ENCODE measurements at regions not wholly inside any gene's neighbourhood (a gene's known extent, or its start where the extent isn't known, plus 50 kb on each side); places are given as distances from the start of the nearest gene placed in this dataset.

- Histone ChIP-seq H3K4me3 (ENCODE audit: extremely low read depth in 1 of 4, insufficient read depth in 2 of 4, low read depth in 3 of 4, low read length in 4 of 4) (no peak overlapping the region), H3K9ac (replicated peaks in 1 of 4; ENCODE audit: extremely low read depth in 1 of 4, low read depth in 3 of 4, low read length in 3 of 4) (no peak overlapping the region), H3K4ac (replicated peaks; ENCODE audit: insufficient read length, low read depth, low read length) (no peak overlapping the region), H3K23me2 (ENCODE audit: low read depth, low read length) (no peaks in the 10 kb centered on the region), H4K5ac (ENCODE audit: insufficient read length, low read depth, low read length) (no peak overlapping the region), H3K27me3 (replicated peaks in 1 of 4; ENCODE audit: control insufficient read depth in 3 of 4, extremely low read depth in 1 of 4, insufficient read depth in 3 of 4, low read length in 3 of 4) (no peaks in the 10 kb centered on the region), H2BK120ac (replicated peaks; ENCODE audit: low read depth, low read length) (no peak overlapping the region), H3K4me2 (ENCODE audit: insufficient read depth in 1 of 2, low read depth in 2 of 2, low read length in 2 of 2) (no peak overlapping the region), H4K8ac (ENCODE audit: extremely low read depth, insufficient read depth, low read length) (no peak overlapping the region), H3K9me3 (ENCODE audit: insufficient read depth in 2 of 2, low read depth in 1 of 2, low read length in 1 of 2) (no peaks in the 10 kb centered on the region), H3K4me1 (replicated peaks in 1 of 4; ENCODE audit: control insufficient read depth in 3 of 4, insufficient read depth in 4 of 4, low read length in 3 of 4) (peaks cover 0 to 2% (median 0%) of the 10 kb centered on the region in 4 experiments; a peak in 1 of 7 replicates), H4K20me1 (replicated peaks in 1 of 2; ENCODE audit: control insufficient read depth in 1 of 2, insufficient read depth in 2 of 2, low read length in 2 of 2) (no peaks in the 10 kb centered on the region), H3K79me1 (ENCODE audit: low read depth, low read length) (no peaks in the 10 kb centered on the region), H3K14ac (ENCODE audit: insufficient read length) (no peak overlapping the region), H3K79me2 (ENCODE audit: control insufficient read depth in 1 of 2, insufficient read depth in 2 of 2, low read length in 2 of 2) (no peaks in the 10 kb centered on the region), H2AK5ac (ENCODE audit: low read depth, low read length) (no peak overlapping the region), H4K91ac (replicated peaks; ENCODE audit: insufficient read length, low read length) (no peak overlapping the region), H3K23ac (ENCODE audit: insufficient read length) (no peak overlapping the region), H2AFZ (ENCODE audit: low read length) (peak overlapping the region; percentile 96), H3K27ac (ENCODE audit: low read depth, low read length) (no peak overlapping the region), H3K56ac (replicated peaks; ENCODE audit: insufficient read length, low read depth, low read length) (no peak overlapping the region), H2BK15ac (ENCODE audit: low read length) (no peak overlapping the region), H2BK5ac (ENCODE audit: low read depth, low read length) (no peak overlapping the region), H3K18ac (ENCODE audit: extremely low read depth, low read length) (no peak overlapping the region), H2BK20ac (ENCODE audit: low read length) (no peak overlapping the region), H3K36me3 (ENCODE audit: control insufficient read depth in 2 of 4, insufficient read depth in 4 of 4, low read length in 3 of 4) (no peaks in the 10 kb centered on the region), H2BK12ac (ENCODE audit: low read depth, low read length) (no peak overlapping the region)
- WGBS, 2 experiments (ENCODE audit: extremely low coverage in 1 of 2, insufficient coverage in 1 of 2, insufficient read length in 1 of 2, insufficient replicate concordance in 2 of 2, low coverage in 1 of 2, low lambda C conversion rate in 2 of 2, missing lambda C conversion rate in 1 of 2): 100% methylated on average over 2 of the region's 2 CpGs; no CpG with 5 or more reads in 1 of the 2 experiments
- ChIA-PET CTCF (ENCODE audit: partially characterized antibody) (interaction anchor here (0.6 kb wide), 1 partner anchor 69 kb away, joined by 4 read pairs; no protein-coding TSS in a partner anchor), POLR2A (ENCODE audit: partially characterized antibody) (no interaction called here)
- FAIRE-seq (no peak), DNase-seq (ENCODE audit: low read depth in 1 of 2, low spot score in 2 of 2) (peak in 1 of 2 experiments; percentile 51)
- TF ChIP-seq CBX5 (IDR thresholded peaks at IDR 0.05; ENCODE audit: low read depth, low read length) (no peak), KDM4A (IDR thresholded peaks at IDR 0.05; ENCODE audit: low read depth, low read length, severe bottlenecking) (no peak), POLR2AphosphoS5 (IDR thresholded peaks at IDR 0.05; ENCODE audit: low read depth, low read length) (no peak), TBP (IDR thresholded peaks at IDR 0.05; ENCODE audit: low read depth, low read length) (no peak), CBX8 (IDR thresholded peaks at IDR 0.05; ENCODE audit: borderline replicate concordance, low read depth, low read length) (no peak), E2F6 (IDR thresholded peaks at IDR 0.05) (no peak)
Measured at GRCh38 chr11:39541945-39542351, 1917.5 kb downstream of the LRRC4C start.
